Cardiac muscle cell (in vitro differentiated cells and primary cell): ENCODE measurements at regions not wholly inside any gene's neighbourhood (a gene's known extent, or its start where the extent isn't known, plus 50 kb on each side); places are given as distances from the start of the nearest gene placed in this dataset.

Experiments used
- DNase-seq, 2 donors: peaks; one replicate each; pipeline versions ENCODE4 v3.0.0 to v3.0.0-alpha.2; 2010 to 2017; ENCODE audit warnings: low read depth in 1 of 2, low spot score in 1 of 2
- H3K27ac ChIP-seq: fragments of 200-600 bp; sonication (generic); 2 replicates; pipeline ENCODE4 v1.5.1; 2016
- H3K27me3 ChIP-seq: fragments of 200-600 bp; sonication (generic); 2 replicates; pipeline ENCODE4 v1.6.0; 2016; ENCODE audit warnings: control low read depth
- H3K36me3 ChIP-seq: fragments of 200-600 bp; sonication (generic); 2 replicates; pipeline ENCODE4 v1.5.1; 2016; ENCODE audit warnings: control low read depth
- H3K4me1 ChIP-seq: fragments of 200-600 bp; sonication (generic); 2 replicates; pipeline ENCODE4 v1.8.1; 2017; ENCODE audit warnings: low read depth, mild to moderate bottlenecking, mixed run types
- H3K4me3 ChIP-seq: fragments of 200-600 bp; sonication (generic); 2 replicates; pipeline ENCODE4 v1.5.1; 2016; ENCODE audit warnings: mild to moderate bottlenecking
- H3K9me3 ChIP-seq: fragments of 200-600 bp; sonication (generic); 2 replicates; pipeline ENCODE4 v1.5.1; 2017; ENCODE audit warnings: low read depth, mild to moderate bottlenecking, control low read depth
- CTCF ChIP-seq: IDR thresholded peaks from 2 replicates; pipeline ENCODE4 v1.5.1; 2012; ENCODE audit warnings: low read depth, mild to moderate bottlenecking, low read length

- H3K4me3 ChIP-seq: peak overlapping the region; percentile 81
- H3K9me3 ChIP-seq: no peaks in the 10 kb centered on the region
- peaks cover 6% of the 10 kb centered on the region for H3K4me1 ChIP-seq
- no peaks in the 10 kb centered on the region for H3K36me3 ChIP-seq
- DNase-seq: peak; percentile 23 to 70
- H3K27me3 ChIP-seq: peaks cover 82% of the 10 kb centered on the region
- no peak for TF ChIP-seq CTCF
- no peak overlapping the region for H3K27ac ChIP-seq
These were observed 56.5 kb upstream of the PCGF5 start for GRCh38 chr10:91163869-91164474.

- DNase-seq: no peak
- no peaks in the 10 kb centered on the region for H3K9me3 ChIP-seq
- H3K4me3 ChIP-seq: no peak overlapping the region
- H3K36me3 ChIP-seq: no peaks in the 10 kb centered on the region
- peaks cover 77% of the 10 kb centered on the region for H3K27me3 ChIP-seq
- no peak overlapping the region for H3K27ac ChIP-seq
- H3K4me1 ChIP-seq: peaks cover 6% of the 10 kb centered on the region
- TF ChIP-seq CTCF: no peak
These were observed 55.9 kb upstream of the PCGF5 start for GRCh38 chr10:91164520-91165065.

- DNase-seq: no peak
- H3K27me3 ChIP-seq: peaks cover 49% of the 10 kb centered on the region
- TF ChIP-seq CTCF: no peak
- no peak overlapping the region for H3K4me3 ChIP-seq
- no peaks in the 10 kb centered on the region for H3K36me3 ChIP-seq
- no peak overlapping the region for H3K27ac ChIP-seq
- H3K4me1 ChIP-seq: peaks cover 6% of the 10 kb centered on the region
- H3K9me3 ChIP-seq: no peaks in the 10 kb centered on the region
These were observed 53.1 kb upstream of the PCGF5 start for GRCh38 chr10:91167406-91167805.

- DNase-seq: no peak
- no peak for TF ChIP-seq CTCF
- Histone ChIP-seq H3K9me3 (no peaks in the 10 kb centered on the region), H3K27me3 (peaks cover 30% of the 10 kb centered on the region), H3K4me1 (peaks cover 6% of the 10 kb centered on the region), H3K36me3 (no peaks in the 10 kb centered on the region), H3K4me3 (no peak overlapping the region), H3K27ac (no peak overlapping the region)
These were observed 50.0 kb upstream of the PCGF5 start for GRCh38 chr10:91170418-91170817.
